HG02852 (cell line): ENCODE measurements at regions not wholly inside any gene's neighbourhood (a gene's known extent, or its start where the extent isn't known, plus 50 kb on each side); places are given as distances from the start of the nearest gene placed in this dataset.

Source experiments
- ATAC-seq: cut with Tn5 transposase; IDR thresholded peaks from one replicate; pipeline ENCODE4 v1.9.1; 2021; ENCODE audit warnings: mild to moderate bottlenecking, moderate library complexity; ENCODE audit not compliant: unreplicated experiment

DNA sequence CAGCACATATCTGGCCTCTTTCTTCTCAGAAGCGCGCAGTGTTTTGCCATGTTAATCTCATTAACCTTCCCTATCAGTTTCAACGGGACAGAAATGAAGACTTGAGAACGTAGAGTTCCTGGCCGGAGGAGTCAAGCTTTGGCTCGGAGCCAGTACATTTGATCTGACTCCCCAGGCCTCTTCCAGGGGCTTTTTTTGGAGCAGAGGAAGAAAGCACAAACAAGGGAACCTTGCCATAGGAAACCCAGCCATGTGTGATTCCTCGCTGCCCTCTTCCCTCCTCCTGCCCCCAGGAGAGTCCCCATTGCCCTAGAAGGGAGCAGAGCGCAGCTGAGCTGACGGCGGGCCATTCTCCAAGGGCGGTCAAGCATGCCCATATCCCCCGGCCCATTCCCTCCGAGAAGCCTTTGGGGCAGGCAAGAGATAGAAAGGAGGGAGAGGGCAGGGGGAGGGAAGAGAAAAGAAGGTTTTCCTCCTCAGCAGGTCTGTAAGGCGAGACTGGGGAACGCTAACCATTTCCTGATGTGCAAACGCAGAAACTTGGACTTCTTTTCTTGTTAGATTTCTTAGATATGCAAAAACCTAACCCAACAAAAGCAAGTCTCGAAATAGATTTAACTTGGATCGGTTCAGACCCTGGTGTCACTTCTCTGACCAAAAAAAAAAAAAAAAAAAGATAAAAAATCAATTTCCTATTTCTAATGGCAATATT lies 63.7 kb upstream of the POU3F3 start:
- ATAC-seq, result no peak

DNA sequence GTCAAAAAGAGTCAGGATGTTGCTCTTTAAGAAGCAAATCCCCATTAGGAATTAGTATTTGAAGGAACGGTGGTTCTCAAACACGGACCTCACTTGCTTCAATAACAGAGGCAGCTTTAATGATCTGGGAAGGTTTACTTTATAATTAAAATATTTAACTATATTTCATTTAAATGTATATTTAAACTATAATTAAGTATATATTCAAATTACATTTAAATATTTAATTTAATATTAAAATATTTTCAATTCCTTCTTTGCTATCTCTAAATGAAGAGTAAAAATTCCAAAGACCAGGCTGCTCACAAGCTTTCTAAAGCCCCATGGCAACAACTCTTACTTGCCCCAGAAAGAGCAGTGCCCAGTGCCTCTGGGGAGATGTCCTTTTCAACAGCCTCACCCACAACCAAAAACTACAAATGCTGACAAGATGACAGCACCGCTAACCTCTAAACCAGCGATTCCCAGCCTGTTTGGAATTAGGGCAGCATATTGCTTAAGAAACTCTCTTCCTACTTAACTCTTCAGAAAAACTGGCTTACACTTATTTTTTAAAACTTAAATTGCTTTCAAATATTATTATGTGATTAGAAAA lies 62.9 kb upstream of the POU3F3 start:
- no peak for ATAC-seq

DNA sequence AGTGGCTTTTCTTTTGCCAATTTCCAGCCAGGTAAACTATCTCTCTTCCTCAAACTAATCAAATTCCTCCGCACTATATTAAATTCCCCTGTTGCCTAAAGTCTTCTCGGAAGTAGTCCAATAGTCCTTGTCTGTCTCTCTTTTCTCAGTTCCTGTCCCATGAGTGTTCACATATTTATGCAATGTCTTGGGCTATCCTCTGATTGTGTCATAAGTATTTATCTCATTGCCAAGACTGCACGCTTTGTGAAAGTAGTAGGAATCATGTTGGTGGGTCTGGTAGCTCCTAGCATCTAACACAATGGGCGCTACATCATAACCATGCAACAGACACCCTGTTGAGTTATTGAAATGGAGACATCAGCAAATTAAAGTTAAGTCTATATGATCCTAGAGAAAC lies 59.9 kb upstream of the POU3F3 start:
- ATAC-seq, result no peak

DNA sequence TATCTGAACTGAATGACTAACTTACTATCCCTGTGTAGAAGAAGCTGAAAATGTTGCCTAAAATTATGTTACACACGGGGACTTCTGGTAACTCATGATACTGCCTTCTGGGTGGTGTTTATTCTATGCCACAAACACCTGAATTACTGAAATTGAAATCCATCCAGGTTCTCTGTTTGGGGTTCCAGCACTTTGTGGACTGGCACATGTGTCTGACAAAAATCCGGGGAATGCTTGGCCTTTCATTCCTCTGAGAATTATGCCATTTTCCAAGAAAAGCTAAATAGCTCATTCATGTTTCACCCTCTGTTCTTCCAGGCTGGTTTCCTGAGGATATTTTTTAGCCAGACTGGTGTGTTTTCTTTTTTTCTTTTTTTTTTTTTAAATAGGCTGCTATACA lies 59.5 kb upstream of the POU3F3 start:
- no peak for ATAC-seq
